ENCODE measurements at regions not wholly inside any gene's neighbourhood (a gene's known extent, or its start where the extent isn't known, plus 50 kb on each side); places are given as distances from the start of the nearest gene placed in this dataset.
A peak's percentile ranks its signal among the peaks of the same experiment; 100 is the strongest.
"Not testable (repeated sequence)": the region's sequence is repeated elsewhere in the genome, so short reads cannot be mapped to it uniquely, and the experiment has no call there.

GRCh38 chr2:37758141-37758601 is 86.7 kb upstream of the CDC42EP3 start:
- not testable (repeated sequence) for DNase-seq (ENCODE audit: low read depth)

GRCh38 chr2:37759989-37760388 is 88.5 kb upstream of the CDC42EP3 start:
- DNase-seq (ENCODE audit: low read depth): not testable (repeated sequence)

- no peak for DNase-seq (ENCODE audit: low read depth)
Measured at GRCh38 chr2:37760471-37760870, 89.0 kb upstream of the CDC42EP3 start.

GRCh38 chr2:37762281-37762680 is 90.8 kb upstream of the CDC42EP3 start:
- not testable (repeated sequence) for DNase-seq (ENCODE audit: low read depth)

GRCh38 chr2:37764739-37765138 is 93.3 kb upstream of the CDC42EP3 start:
- no peak for DNase-seq (ENCODE audit: low read depth)

- no peak for DNase-seq (ENCODE audit: low read depth)
Measured at GRCh38 chr2:37766106-37766505, 94.7 kb upstream of the CDC42EP3 start.

- DNase-seq (ENCODE audit: low read depth): no peak
Measured at GRCh38 chr2:37767046-37767445, 95.6 kb upstream of the CDC42EP3 start.

- DNase-seq (ENCODE audit: low read depth): peak; percentile 82
Measured at GRCh38 chr2:37767959-37768925, 96.8 kb upstream of the CDC42EP3 start.

GRCh38 chr2:37769551-37769950 is 98.1 kb upstream of the CDC42EP3 start:
- no peak for DNase-seq (ENCODE audit: low read depth)

GRCh38 chr2:37770797-37771196 is 99.4 kb upstream of the CDC42EP3 start:
- DNase-seq (ENCODE audit: low read depth): no peak

GRCh38 chr2:37771600-37772088 is 100.2 kb upstream of the CDC42EP3 start:
- DNase-seq (ENCODE audit: low read depth): no peak

GRCh38 chr2:37773371-37774130 is 102.1 kb upstream of the CDC42EP3 start:
- no peak for DNase-seq (ENCODE audit: low read depth)

GRCh38 chr2:37774171-37774944 is 102.9 kb upstream of the CDC42EP3 start:
- DNase-seq (ENCODE audit: low read depth): not testable (repeated sequence)

- DNase-seq (ENCODE audit: low read depth): no peak
Measured at GRCh38 chr2:37774976-37775907, 103.8 kb upstream of the CDC42EP3 start.

- no peak for DNase-seq (ENCODE audit: low read depth)
Measured at GRCh38 chr2:37775908-37776250, 104.4 kb upstream of the CDC42EP3 start.

GRCh38 chr2:37776487-37776886 is 105.0 kb upstream of the CDC42EP3 start:
- DNase-seq (ENCODE audit: low read depth): peak; percentile 93

GRCh38 chr2:37779139-37779538 is 107.7 kb upstream of the CDC42EP3 start:
- no peak for DNase-seq (ENCODE audit: low read depth)

- no peak for DNase-seq (ENCODE audit: low read depth)
Measured at GRCh38 chr2:37779611-37780386, 108.4 kb upstream of the CDC42EP3 start.

- no peak for DNase-seq (ENCODE audit: low read depth)
Measured at GRCh38 chr2:37780387-37780676, 108.9 kb upstream of the CDC42EP3 start.

GRCh38 chr2:37781028-37781427 is 109.6 kb upstream of the CDC42EP3 start:
- peak; percentile 85 for DNase-seq (ENCODE audit: low read depth)
